ENCODE measurements at regions not wholly inside any gene's neighbourhood (a gene's known extent, or its start where the extent isn't known, plus 50 kb on each side); places are given as distances from the start of the nearest gene placed in this dataset.

DNA sequence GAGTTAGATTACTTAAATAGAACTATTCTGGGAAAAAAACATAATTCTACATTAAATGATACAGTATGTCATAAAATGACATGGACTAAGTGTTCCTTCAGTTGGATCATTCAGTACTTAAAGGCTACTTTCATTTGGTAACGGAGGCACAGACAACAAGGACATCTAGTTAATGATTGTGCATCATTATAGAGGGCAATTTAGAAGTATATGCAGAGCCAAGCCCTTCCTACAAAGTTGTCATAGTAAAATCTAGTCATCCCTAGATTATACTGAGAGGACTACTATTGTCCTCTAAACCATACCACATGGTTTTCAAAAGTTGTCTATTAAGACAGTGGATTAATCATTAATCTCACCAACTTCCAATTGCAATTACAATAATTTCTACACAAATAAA, 53.9 kb upstream of the STXBP5 start:
- no peak overlapping the region for H3K4me3 ChIP-seq (ENCODE audit: low read depth, poor library complexity, severe bottlenecking)
- WGBS, 2 donors, result 76 to 97% methylated on average over 1 of the region's 1 CpG
- no peak for TF ChIP-seq CTCF (IDR thresholded peaks at IDR 0.05)
- TF ChIP-seq POLR2A (IDR thresholded peaks at IDR 0.05), result no peak
- intact Hi-C loops (cut with DNase I; ENCODE audit: low total_unique reads), result no loop called here
- DNase-seq (ENCODE audit: low spot score in 2 of 2), result no peak
